ENCODE measurements at regions not wholly inside any gene's neighbourhood (a gene's known extent, or its start where the extent isn't known, plus 50 kb on each side); places are given as distances from the start of the nearest gene placed in this dataset.

DNA sequence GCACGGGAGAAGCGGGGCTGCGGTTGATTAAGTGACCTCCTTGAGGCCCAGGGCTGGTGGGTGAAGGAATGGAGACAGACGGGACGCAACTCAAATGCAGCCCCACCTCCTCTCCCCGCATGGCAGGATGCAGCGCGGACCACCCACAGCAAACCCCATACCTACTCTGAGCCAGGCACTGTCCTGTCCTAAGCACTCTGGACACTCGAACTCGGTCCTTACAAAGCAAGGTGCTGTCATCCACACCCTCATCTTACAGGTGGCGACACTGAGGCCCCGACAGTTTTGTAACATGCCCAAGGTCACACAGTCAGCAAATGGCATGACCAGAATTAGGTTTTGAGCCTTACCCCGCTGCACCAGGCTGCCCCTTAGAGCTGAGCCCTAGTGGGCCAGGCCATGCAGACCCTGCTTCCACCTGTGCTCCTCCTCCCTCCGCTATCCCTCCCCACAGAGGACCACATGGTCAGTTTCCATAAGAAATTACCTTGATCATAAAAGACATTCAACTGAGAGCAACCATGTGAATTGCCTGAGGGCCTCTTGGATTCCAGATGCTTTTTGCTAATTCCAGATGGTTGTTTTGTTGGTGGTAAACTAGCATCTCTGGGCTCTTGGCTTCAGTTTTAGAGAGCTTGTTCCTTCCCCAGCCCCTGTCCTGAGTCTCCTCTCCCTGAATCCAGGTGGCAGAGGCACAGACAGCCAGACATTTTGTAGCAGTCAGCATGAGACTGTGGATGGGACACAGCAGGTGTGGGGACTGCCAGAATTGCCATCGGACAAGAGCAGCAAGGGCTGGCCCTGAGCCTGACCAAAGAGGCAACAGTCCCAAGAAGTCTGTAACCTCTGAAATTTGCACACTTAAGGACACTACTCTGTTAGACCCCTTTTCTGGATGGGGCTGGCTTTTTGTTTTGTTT, 171.9 kb upstream of the PMEPA1 start:
- Histone ChIP-seq H3K27ac (peak overlapping the region in 11 of 21 experiments; percentile 9 to 83 (median 61)), H3K4me3 (no peak overlapping the region)

DNA sequence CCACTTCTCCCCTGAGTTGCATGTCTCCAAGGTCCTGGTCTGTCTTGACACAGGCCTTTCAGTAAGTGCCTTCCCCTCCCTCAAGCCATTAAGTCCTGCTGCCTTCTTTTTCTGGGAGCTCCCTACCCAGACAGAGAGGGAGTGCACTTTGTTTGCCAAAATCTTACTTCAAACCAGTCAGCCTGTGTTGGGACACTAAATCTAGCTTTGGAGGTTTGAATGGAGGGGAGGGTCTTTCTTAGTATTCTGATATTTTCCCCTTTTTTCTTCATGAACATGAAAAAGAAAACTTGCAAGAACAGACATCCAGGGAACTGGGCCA, 170.7 kb upstream of the PMEPA1 start:
- Histone ChIP-seq H3K27ac (peak overlapping the region in 11 of 21 experiments; percentile 6 to 83 (median 65)), H3K4me3 (no peak overlapping the region)

DNA sequence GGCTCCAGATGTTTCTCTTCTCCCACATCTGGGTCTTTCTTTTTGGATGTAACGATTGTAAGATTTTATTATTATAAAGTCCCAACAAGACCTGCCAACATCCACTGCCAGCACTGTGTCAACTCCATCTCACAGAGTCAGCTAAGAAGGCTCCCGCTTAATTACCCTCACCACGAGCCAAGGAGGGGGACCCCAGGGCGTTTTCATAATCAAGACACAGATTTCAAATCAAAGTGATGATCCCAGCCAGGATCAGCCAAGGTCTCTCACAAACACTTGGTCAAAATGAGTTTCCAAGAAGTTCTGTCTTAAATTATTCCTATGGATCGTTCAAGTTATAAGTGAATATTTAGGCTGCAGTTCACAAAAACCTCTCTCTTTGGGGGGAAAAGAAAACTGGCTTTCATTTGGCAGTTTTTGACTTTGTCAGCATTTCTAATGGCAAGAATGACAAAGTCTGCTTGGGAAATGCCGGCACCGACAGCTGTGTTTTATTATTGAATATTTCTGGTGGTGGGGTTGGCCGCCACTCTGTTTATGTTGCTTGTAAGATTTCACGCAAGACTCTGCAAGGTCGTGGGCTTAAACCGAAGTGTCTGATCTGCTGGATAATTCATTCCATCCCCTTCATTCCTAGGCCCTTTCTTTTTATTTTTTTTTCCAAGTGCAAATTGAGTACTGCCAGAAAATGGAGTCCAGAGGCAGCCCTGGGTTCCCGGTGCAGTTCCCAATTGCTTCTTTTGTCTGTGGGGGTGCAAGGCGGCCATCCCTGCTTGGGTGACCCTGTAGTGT, 170.2 kb upstream of the PMEPA1 start:
- Histone ChIP-seq H3K4me3 (no peak overlapping the region), H3K27ac (peak overlapping the region in 13 of 21 experiments; percentile 5 to 84 (median 61))

DNA sequence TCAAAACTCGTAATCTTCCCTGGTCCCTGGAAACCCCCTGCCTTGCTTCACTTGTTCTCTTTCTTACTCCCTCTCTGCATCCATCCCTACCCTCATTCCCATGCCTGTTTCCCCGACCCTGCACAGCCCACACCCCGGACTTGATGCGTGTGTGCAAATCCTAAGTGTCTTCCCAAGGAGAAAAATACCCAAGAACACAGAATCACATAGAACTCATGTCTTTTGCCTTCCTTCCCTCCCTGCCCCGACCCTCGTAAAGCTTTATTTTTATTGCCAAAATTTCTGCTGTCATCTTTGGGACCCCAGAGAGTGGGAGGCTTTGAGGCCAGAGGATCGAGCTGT, 169.6 kb upstream of the PMEPA1 start:
- Histone ChIP-seq H3K27ac (peak overlapping the region in 11 of 21 experiments; percentile 5 to 84 (median 61)), H3K4me3 (no peak overlapping the region)

DNA sequence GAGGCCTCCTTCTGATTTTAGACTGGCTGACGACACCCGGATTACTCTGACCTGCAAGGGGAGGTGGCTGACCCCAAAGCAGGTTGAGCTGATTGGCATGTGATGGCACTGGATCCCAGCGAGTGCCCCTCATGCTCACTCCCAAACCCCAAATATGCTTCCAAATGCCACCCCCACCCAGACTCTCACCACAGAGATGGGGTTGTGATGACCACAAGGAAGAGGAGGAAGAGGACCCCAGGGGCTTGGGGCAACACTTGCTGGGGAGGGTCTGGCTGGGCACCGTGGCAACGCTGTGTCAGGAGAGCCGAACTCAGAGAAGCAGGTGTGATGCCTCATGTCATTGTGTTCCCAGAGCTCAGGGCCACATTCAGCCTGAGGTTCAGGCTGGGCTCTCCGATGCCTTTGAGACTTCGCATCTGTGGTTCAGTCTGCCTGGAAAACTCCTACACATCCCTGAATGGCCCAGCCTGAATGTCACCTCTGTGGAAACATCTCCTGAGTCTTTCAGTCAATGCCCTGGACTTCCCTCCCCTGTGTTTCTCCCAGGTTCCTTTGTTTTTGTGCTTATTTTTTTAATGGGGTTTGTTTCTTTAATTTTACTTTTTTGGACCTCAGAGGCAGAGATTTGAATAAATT, 169.1 kb upstream of the PMEPA1 start:
- Histone ChIP-seq H3K4me3 (no peak overlapping the region), H3K27ac (peak overlapping the region in 10 of 21 experiments; percentile 5 to 84 (median 63))

DNA sequence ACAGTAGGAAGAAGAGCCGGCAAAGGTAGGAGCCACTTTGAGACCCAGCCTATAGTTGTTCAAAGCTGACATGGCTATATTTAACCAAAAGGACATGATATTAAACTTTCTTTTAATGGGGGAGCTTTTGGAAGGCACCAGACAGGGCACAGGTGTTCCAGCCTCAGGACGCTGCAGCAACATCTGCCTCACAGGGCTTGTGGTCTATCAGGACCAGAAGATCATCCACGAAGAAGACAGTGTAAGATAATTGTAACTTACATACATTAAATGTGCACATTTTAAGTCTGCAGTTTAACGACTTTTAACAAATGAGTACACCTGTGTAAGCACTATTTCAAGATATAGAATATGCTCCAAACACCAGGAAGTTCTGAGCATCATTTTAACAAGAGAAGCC, 168.2 kb upstream of the PMEPA1 start:
- Histone ChIP-seq H3K4me3 (no peak overlapping the region), H3K27ac (no peak overlapping the region)

DNA sequence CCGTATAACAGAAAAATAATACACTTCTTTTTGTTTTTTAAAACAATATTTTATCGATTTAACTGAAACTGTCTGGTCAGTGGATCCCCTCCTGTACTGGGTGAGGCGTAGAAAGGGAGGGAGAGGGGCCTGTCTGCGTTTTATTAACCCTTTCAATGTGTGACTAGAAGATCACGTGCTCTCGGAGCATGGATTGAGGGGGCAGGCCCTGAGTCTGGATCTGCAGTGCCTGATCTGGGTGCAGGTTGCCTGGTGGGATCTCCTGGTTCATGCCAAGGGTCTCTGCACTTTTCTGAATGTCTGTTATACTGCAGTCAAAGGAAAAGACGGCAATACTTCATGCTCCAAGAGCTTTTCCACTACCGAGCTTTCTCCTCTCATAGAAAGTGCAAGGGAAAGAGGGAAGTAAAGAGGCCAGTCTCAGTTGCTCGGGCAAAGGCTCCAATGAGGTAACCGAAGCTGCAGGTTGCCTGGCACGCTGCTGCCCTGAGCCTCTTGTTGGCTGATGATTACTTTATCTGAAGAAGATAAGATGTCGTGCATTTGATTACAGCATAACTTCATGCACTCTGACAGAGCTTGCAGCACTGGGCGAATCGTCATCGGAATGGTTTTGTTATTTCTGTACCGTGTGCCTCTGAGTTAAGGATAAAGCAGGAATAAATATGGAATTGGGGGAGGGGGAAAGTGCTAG, 167.5 kb upstream of the PMEPA1 start:
- Histone ChIP-seq H3K27ac (no peak overlapping the region), H3K4me3 (no peak overlapping the region)

DNA sequence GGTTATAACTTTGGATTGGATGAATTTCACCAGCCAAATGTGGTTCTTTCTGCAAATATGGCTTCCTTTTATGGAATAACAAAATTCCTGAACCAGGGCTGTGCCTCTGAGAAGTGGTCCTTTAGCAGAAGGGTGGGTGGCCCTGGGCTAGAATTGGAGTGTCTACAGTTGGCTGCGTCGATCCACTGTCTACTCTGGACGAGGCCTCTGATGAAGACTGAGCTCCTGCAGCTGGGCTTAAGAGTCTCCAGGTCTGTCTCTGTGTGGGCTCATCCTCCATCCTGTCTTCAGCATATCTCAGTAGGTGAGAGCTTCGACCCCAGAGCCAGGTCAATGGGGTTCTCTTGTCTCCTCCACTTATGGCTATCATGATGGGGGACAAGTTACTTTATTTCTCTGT, 166.3 kb upstream of the PMEPA1 start:
- Histone ChIP-seq H3K4me3 (no peak overlapping the region), H3K27ac (no peak overlapping the region)

DNA sequence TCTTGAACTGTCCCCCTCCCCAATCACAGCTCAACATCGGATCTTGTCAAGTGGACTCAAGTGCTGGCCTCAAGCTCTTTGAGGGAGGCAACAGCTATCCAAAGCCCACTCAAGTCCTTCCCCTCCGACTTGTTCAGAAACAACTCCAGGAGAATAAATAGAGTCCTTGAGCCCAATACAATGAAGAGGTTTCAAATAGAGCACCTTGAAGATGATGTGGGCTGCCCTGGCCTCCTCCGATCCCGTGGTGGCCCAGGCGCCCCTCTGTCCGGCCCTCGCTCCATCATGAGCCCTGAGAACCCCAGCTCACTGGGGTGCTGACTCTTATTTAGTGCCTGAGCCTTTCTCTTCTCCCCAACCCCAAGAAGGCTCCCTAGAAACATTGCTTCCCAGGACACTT, 164.3 kb upstream of the PMEPA1 start:
- Histone ChIP-seq H3K27ac (no peak overlapping the region), H3K4me3 (no peak overlapping the region)

DNA sequence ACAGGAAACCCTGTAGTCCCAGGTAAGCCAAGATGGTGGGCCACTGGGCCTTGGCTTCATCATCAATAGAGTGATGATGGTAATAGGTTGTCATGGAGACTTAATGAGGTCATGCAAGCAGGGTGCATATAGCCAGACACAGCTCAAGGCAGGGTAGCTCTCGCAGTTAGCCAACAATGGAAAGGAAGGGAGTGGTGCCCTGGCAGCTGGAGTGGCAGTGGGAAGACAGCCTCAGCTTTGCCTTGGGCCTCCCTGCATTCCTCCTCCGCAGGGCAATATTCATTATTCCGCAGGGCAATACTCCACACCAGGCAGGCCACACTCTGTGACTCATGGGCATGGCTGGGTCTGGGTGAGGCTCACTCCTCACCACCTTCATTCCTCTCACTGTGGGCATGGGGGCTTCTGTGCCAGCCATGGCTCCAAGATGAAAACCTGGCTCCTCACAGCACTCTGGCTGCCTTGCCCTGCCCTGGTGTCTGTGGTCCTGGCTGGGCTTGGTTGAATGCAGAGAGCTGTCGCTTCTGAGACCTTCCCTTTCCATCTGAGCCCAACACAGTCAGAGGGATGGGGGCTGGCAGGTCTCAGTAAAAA, 163.1 kb upstream of the PMEPA1 start:
- no peak overlapping the region for H3K27ac ChIP-seq
- H3K4me3 ChIP-seq = no peak overlapping the region

DNA sequence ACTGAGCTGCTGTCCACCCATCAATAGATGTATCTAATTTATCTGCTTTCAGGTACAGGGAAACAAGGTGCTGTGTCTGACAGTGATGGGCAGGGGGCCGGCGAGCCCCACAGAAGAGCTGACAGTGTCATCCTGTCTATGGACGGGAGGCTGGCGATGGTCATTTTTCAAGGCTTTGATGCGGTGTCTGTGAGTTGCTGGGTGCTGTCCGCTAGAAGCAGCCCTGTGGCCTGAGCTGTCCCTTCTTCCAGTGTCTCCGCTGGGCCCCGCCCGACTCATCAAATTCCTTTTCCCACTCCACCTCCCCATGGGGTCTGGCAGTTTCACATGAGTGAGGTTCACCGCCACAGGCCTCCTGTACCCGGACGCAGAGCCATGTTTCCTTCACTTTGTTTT, 161.4 kb upstream of the PMEPA1 start:
- Histone ChIP-seq H3K4me3 (no peak overlapping the region), H3K27ac (no peak overlapping the region)

DNA sequence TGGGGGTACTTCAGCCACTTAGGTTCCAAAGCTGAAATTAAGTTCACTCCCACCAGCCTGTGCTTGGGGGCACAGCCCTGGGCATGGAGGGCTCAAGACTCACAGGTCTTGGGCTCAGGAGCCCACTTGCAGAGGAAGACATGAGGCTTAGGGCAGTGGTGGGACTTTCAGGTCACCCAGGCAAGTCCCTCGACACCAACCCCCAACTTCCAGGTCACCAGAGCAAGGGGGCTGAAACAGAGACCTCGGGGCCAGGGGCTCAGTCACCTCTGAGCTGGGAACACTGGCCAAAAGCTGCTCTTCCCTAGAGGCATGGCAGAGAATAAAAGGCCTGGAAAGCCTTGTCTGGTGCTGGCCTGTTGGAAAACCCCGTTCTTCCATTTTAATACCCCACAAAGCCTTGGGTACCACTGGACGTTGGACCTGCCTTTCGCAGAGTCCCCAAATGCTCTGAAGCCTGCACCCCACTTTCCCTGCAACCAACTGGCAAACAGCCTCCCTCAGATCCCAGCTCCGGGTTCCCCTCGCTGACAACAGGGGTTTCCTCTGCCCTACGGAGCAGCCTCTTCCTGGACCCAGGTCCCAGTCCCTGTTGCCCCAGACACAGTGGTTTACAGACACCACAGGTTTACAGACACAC, 160.9 kb upstream of the PMEPA1 start:
- no peak overlapping the region for H3K4me3 ChIP-seq
- H3K27ac ChIP-seq = no peak overlapping the region

DNA sequence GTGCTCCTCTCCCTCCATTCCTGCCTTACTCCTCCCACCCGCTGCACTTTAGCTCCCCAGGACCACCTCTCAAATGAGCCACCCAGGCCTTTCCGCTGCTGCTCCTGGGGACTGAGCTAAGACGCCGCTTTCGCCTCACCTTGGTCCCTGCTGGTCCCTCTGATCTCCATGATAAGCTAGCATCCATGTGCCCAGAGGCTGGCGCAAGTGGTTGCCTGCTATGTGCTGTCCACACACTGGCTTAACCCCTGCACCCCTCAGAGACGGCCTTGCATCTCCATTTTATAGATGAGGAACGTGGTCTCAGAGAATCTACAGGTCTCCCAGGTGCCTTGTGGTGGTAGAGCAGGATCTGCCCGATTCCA, 160.1 kb upstream of the PMEPA1 start:
- H3K4me3 ChIP-seq = no peak overlapping the region
- no peak overlapping the region for H3K27ac ChIP-seq

DNA sequence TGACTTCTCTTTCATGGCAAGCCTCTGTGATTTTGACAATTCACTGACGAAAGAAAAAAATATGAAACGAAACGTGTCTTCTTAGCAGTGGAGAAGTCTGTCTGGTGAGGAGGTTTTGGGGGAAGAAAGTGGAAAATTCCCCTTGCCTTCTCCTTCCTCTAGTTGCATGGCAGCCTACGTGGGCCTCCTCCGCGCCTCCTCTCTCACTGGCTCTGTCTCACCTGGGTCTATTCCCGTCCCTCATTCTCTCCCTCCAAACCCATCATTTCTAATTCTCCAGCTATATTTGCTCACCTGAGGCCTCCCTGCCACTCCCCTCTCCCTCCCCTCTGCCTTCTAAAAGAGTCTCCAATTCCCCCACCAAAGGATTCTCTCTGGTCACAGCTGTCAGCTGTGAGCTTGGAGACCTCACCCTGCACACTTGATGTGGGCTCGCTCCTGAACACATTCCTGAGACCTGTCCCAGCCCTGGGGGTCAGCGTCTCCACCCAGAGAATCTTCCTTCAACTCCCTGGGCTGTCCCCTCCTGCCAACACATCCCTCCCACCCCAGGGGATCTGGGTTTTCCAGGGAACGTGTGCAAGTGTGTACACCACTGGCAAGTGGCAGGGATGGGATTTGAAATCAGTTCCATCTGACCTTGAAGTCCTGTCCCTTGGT, 159.6 kb upstream of the PMEPA1 start:
- H3K4me3 ChIP-seq = no peak overlapping the region
- no peak overlapping the region for H3K27ac ChIP-seq

DNA sequence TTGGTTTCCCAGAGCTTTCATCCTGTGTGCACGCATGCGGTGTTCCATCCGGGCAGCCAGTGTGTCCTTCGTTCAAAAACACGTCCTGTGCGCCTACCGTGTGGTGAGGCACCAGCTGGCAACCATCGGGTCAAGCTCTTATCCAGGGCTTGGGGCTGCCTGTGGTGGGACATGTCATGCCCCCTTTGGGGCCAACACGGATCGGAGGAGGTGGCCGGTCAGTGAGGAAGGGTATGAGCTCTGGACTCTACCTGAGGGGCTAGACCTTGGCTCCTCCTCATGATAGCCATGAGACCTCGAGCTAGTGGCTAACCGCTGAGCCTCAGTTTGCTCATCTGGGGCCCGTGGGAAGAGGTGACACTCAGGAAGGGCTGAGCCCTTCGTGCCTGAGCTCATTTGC, 158.5 kb upstream of the PMEPA1 start:
- Histone ChIP-seq H3K27ac (no peak overlapping the region), H3K4me3 (no peak overlapping the region)

DNA sequence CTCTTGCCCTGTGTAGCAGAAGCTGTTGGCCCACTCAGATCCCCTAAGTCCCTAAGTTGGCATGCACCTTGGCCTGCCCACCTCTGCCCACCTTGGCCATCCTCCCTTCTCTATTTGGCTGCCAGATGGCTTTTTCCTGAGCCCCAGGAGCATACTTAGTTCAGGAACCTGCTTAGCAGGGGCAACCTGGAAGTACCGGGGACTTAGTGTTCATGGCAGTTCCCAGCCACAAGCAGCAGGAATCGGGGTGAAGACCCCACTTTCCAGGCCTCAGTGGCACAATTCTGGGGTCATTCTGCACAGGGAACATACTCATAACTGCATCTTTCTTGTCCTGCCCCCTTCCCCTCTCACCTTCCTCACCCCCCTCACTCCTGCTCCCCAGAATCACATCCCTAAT, 158.0 kb upstream of the PMEPA1 start:
- no peak overlapping the region for H3K27ac ChIP-seq

DNA sequence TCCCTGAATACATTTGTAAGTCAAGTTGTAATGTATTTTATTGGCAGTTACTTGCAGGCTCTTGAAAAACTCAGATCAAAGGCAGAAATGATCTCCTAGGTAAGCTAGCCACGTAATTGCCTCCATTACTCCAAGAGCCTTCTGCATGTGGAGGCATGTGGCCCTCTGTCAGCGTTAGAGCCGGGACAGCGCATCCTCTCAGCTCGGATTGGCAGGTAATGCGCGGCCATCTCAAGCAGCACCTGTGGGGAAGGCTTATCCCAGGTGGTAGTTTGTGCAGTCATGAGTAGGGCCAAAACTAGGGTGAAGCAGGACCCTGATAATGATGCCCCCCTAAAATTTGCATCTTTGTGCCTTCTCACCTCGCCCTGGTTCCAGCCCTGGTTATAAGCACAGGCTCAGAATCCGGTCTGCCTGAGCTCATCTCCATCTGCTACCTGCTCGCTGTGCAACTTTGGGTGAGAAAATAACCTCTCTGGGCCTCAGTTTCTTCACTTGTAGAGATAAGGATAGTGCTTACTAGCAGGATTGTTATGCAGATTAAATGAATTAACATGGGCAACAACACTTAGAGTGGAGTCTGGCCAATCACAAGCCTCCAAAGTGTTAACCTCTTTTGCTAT, 157.5 kb upstream of the PMEPA1 start:
- H3K4me3 ChIP-seq = no peak overlapping the region
- H3K27ac ChIP-seq = no peak overlapping the region

More for the DNA sequence above, 158.0 kb upstream of the PMEPA1 start:
- H3K4me3 ChIP-seq = no peak overlapping the region
